IMR-90 (cell line): ENCODE measurements at regions not wholly inside any gene's neighbourhood (a gene's known extent, or its start where the extent isn't known, plus 50 kb on each side); places are given as distances from the start of the nearest gene placed in this dataset.

Source experiments
- ATAC-seq: fragments of 200-7000 bp; cut with Tn5 transposase; 2 replicates; pipeline ENCODE4 v1.9.1; 2020; ENCODE audit warnings: low read depth, mild to moderate bottlenecking, moderate library complexity
- BruUV-seq: library from RNA; stranded (reverse); fragments of 400-500 nt; replicated peaks from 2 replicates; lab custom pipeline; 2021; lab: Mats Ljungman, UMichigan
- CTCF ChIA-PET: fragments of 300-600 bp; formaldehyde crosslinking; extraction: SDS; loops from one replicate; lab custom pipeline; 2021; ENCODE audit warnings: antibody characterized with exemption; lab: Yijun Ruan, JAX
- POLR2A ChIA-PET: fragments of 300-600 bp; sonication (Branson Sonifier 250); formaldehyde crosslinking; loops from one replicate; lab custom pipeline; 2022; ENCODE audit warnings: antibody characterized with exemption; ENCODE audit not compliant: unreplicated experiment; lab: Charles Lee
- DNase-seq: peaks from one replicate; pipeline ENCODE4 v3.0.0; 2013
- H2AFZ ChIP-seq: replicated peaks from 2 replicates; pipeline ENCODE3; 2013; ENCODE audit warnings: low read length, mild to moderate bottlenecking; ENCODE audit not compliant: poor library complexity
- H2AK5ac ChIP-seq: 2 replicates; pipeline ENCODE4 v1.6.1; 2013; ENCODE audit warnings: low read depth, low read length, inconsistent platforms
- H2AK9ac ChIP-seq: replicated peaks from 2 replicates; pipeline ENCODE3; 2013; ENCODE audit warnings: mild to moderate bottlenecking, low read depth, low read length, moderate library complexity; ENCODE audit not compliant: poor library complexity
- H2BK120ac ChIP-seq: 2 replicates; pipeline ENCODE4 v1.6.1; 2013; ENCODE audit warnings: low read depth, low read length, inconsistent platforms
- H2BK15ac ChIP-seq: 3 replicates; pipeline ENCODE4 v1.6.1; 2013; ENCODE audit warnings: low read depth, low read length, inconsistent platforms
- H2BK20ac ChIP-seq: 2 replicates; pipeline ENCODE4 v1.6.1; 2013; ENCODE audit warnings: low read depth, mild to moderate bottlenecking, inconsistent platforms, low read length, moderate library complexity
- H2BK5ac ChIP-seq: 2 replicates; pipeline ENCODE4 v1.6.1; 2013; ENCODE audit warnings: mild to moderate bottlenecking, low read depth, low read length, inconsistent platforms; ENCODE audit not compliant: poor library complexity, severe bottlenecking
- H3K14ac ChIP-seq: replicated peaks from 2 replicates; pipeline ENCODE4 v1.6.1; 2013; ENCODE audit warnings: low read depth, low read length, inconsistent platforms
- H3K18ac ChIP-seq: 2 replicates; pipeline ENCODE4 v1.6.1; 2013; ENCODE audit warnings: low read depth, low read length, control low read depth
- H3K23ac ChIP-seq: 2 replicates; pipeline ENCODE4 v1.6.1; 2013; ENCODE audit warnings: low read depth, low read length, inconsistent platforms
- H3K27ac ChIP-seq: 2 replicates; pipeline ENCODE4 v1.5.1; 2013; ENCODE audit warnings: mild to moderate bottlenecking, control low read depth, low read length; ENCODE audit not compliant: insufficient read depth
- H3K27me3 ChIP-seq: 2 replicates; pipeline ENCODE4 v1.6.1; 2013; ENCODE audit warnings: low read length; ENCODE audit not compliant: control insufficient read depth, insufficient read depth
- H3K36me3 ChIP-seq: 2 replicates; pipeline ENCODE4 v1.6.1; 2013; ENCODE audit warnings: low read length, mixed read lengths; ENCODE audit not compliant: control insufficient read depth, insufficient read depth
- H3K4ac ChIP-seq: 2 replicates; pipeline ENCODE4 v1.6.1; 2013; ENCODE audit warnings: low read depth, low read length, inconsistent platforms
- H3K4me1 ChIP-seq: 2 replicates; pipeline ENCODE4 v1.6.1; 2013; ENCODE audit warnings: low read length, mixed read lengths; ENCODE audit not compliant: control insufficient read depth, insufficient read depth
- H3K4me2 ChIP-seq: 2 replicates; pipeline ENCODE4 v1.6.1; 2013; ENCODE audit warnings: low read depth, mild to moderate bottlenecking, control low read depth, low read length, moderate library complexity
- H3K4me3 ChIP-seq: 2 replicates; pipeline ENCODE4 v1.5.1; 2013; ENCODE audit warnings: low read depth, mild to moderate bottlenecking, control low read depth, low read length, moderate library complexity; ENCODE audit not compliant: insufficient read depth
- H3K56ac ChIP-seq: 2 replicates; pipeline ENCODE4 v1.6.1; 2013; ENCODE audit warnings: low read length, inconsistent platforms; ENCODE audit not compliant: insufficient read depth; ENCODE audit errors: extremely low read depth
- H3K79me1 ChIP-seq, 2 experiments: 2 replicates each; pipeline ENCODE4 v1.6.1; 2013; ENCODE audit warnings: low read length in 2 of 2, inconsistent platforms in 1 of 2, low read depth in 1 of 2
- H3K9ac ChIP-seq: 2 replicates; pipeline ENCODE4 v1.6.1; 2013; ENCODE audit warnings: low read depth, low read length, control low read depth
- H3K9me1 ChIP-seq: 2 replicates; pipeline ENCODE4 v1.6.1; 2013; ENCODE audit warnings: low read length, inconsistent platforms; ENCODE audit not compliant: insufficient read depth
- H3K9me3 ChIP-seq: 2 replicates; pipeline ENCODE4 v1.6.1; 2013; ENCODE audit warnings: low read length; ENCODE audit not compliant: control insufficient read depth, insufficient read depth
- H4K20me1 ChIP-seq: 2 replicates; pipeline ENCODE4 v1.6.1; 2013; ENCODE audit warnings: low read length, inconsistent platforms; ENCODE audit not compliant: insufficient read depth
- H4K5ac ChIP-seq: 2 replicates; pipeline ENCODE4 v1.6.1; 2013; ENCODE audit warnings: mild to moderate bottlenecking, low read depth, low read length, control low read depth
- H4K8ac ChIP-seq, 2 experiments: 2 replicates each; pipeline ENCODE4 v1.6.1; 2013; ENCODE audit warnings: low read depth in 2 of 2, low read length in 2 of 2, control low read depth in 1 of 2, inconsistent platforms in 1 of 2
- H4K91ac ChIP-seq: 2 replicates; pipeline ENCODE4 v1.6.1; 2013; ENCODE audit warnings: low read depth, low read length, inconsistent platforms; ENCODE audit not compliant: insufficient read depth
- BHLHE40 ChIP-seq: fragments of 150-350 bp; IDR thresholded peaks from 2 replicates; pipeline ENCODE4 v1.6.1; 2016; ENCODE audit warnings: mild to moderate bottlenecking, low read depth, low read length
- CEBPB ChIP-seq: IDR thresholded peaks from 2 replicates; pipeline ENCODE4 v1.6.1; 2012; ENCODE audit warnings: low read depth, low read length, improper control_type of control experiment
- CHD1 ChIP-seq: IDR thresholded peaks from 2 replicates; pipeline ENCODE4 v1.6.1; 2012; ENCODE audit warnings: low read depth, low read length, improper control_type of control experiment
- CTCF ChIP-seq: conservative IDR thresholded peaks from 2 replicates; pipeline ENCODE4 v1.5.1; 2012; ENCODE audit warnings: mild to moderate bottlenecking, low read depth, low read length, improper control_type of control experiment
- ELK1 ChIP-seq: fragments of 150-350 bp; IDR thresholded peaks from 2 replicates; pipeline ENCODE4 v1.6.1; 2016; ENCODE audit warnings: low read depth, mild to moderate bottlenecking, low read length, moderate library complexity, borderline replicate concordance
- FOS ChIP-seq: fragments of 150-350 bp; IDR thresholded peaks from 2 replicates; pipeline ENCODE4 v1.6.1; 2016; ENCODE audit warnings: low read depth, low read length
- MAFK ChIP-seq: IDR thresholded peaks from 2 replicates; pipeline ENCODE4 v1.6.1; 2012; ENCODE audit warnings: low read depth, low read length, improper control_type of control experiment
- MAZ ChIP-seq: IDR thresholded peaks from 2 replicates; pipeline ENCODE4 v1.6.1; 2012; ENCODE audit warnings: low read depth, mild to moderate bottlenecking, low read length, improper control_type of control experiment, moderate library complexity, borderline replicate concordance
- MXI1 ChIP-seq: IDR thresholded peaks from 2 replicates; pipeline ENCODE4 v1.6.1; 2012; ENCODE audit warnings: low read depth, mild to moderate bottlenecking, low read length, moderate library complexity, borderline replicate concordance
- NFE2L2 ChIP-seq: fragments of 150-350 bp; IDR thresholded peaks from 2 replicates; pipeline ENCODE4 v1.6.1; 2016; ENCODE audit warnings: low read depth, mild to moderate bottlenecking, low read length
- POLR2A ChIP-seq: IDR thresholded peaks from 2 replicates; pipeline ENCODE4 v1.6.1; 2012; ENCODE audit warnings: mild to moderate bottlenecking, low read depth, low read length
- RAD21 ChIP-seq: IDR thresholded peaks from 2 replicates; pipeline ENCODE4 v1.6.1; 2012; ENCODE audit warnings: low read length, improper control_type of control experiment
- RCOR1 ChIP-seq: IDR thresholded peaks from 2 replicates; pipeline ENCODE4 v1.6.1; 2012; ENCODE audit warnings: mild to moderate bottlenecking, low read length, improper control_type of control experiment; ENCODE audit not compliant: insufficient replicate concordance
- RFX5 ChIP-seq: IDR thresholded peaks from 2 replicates; pipeline ENCODE4 v1.8.0; 2012; ENCODE audit warnings: low read depth, mild to moderate bottlenecking, low read length, moderate library complexity
- SMC3 ChIP-seq: fragments of 150-350 bp; IDR thresholded peaks from 2 replicates; pipeline ENCODE4 v1.6.1; 2016; ENCODE audit warnings: low read depth, mild to moderate bottlenecking, antibody characterized with exemption, low read length, moderate library complexity
- USF2 ChIP-seq: fragments of 150-350 bp; IDR thresholded peaks from 2 replicates; pipeline ENCODE4 v1.6.1; 2017; ENCODE audit warnings: mild to moderate bottlenecking, antibody characterized with exemption, low read length, low read depth
- WGBS, 2 experiments: methylation state at CpG; one replicate each; pipeline versions ENCODE4 v1.1.5 to v1.1.7; 2013; ENCODE audit warnings: missing lambda C conversion rate in 2 of 2; ENCODE audit not compliant: insufficient read length in 1 of 2; ENCODE audit errors: extremely low coverage in 2 of 2; 5-methylcytosine and 5-hydroxymethylcytosine counted together
- dilution Hi-C: fragments of 300-500 bp; cut with HindIII; formaldehyde crosslinking; loops from one replicate; pipeline ENCODE4 v1.14.3; 2018; ENCODE audit warnings: low sequenced_read_pairs; ENCODE audit not compliant: unreplicated experiment
- in situ Hi-C: fragments of 300-500 bp; cut with MboI; formaldehyde crosslinking; loops from 3 replicates; pipeline ENCODE4 v1.14.3; 2019; ENCODE audit warnings: low sequenced_read_pairs, inconsistent platforms, mixed read lengths
- intact Hi-C: fragments of 100-400 bp; cut with micrococcal nuclease; formaldehyde crosslinking; loops from 2 replicates; pipeline ENCODE4 v1.10.0; 2022

GRCh38 chr6:47116606-47117005, 74.5 kb upstream of the ADGRF1 start:
- CTCF ChIA-PET, result no interaction called here
- H3K9ac ChIP-seq, result no peak overlapping the region
- H2AK9ac ChIP-seq, result no peak overlapping the region
- H4K5ac ChIP-seq, result no peak overlapping the region
- H3K4me2 ChIP-seq, result no peak overlapping the region
- no peak for DNase-seq
- no peak overlapping the region for H2BK120ac ChIP-seq
- H2BK15ac ChIP-seq, result no peak overlapping the region
- no peaks in the 10 kb centered on the region for H3K9me3 ChIP-seq
- in situ Hi-C loops, result no loop called here
- H3K18ac ChIP-seq, result no peak overlapping the region
- H3K27me3 ChIP-seq, result no peaks in the 10 kb centered on the region
- no peak overlapping the region for H3K23ac ChIP-seq
- no peak overlapping the region for H2BK20ac ChIP-seq
- POLR2A ChIA-PET, result no interaction called here
- no peak for TF ChIP-seq USF2
- TF ChIP-seq RFX5, result no peak
- TF ChIP-seq RAD21, result no peak
- no peak for TF ChIP-seq NFE2L2
- no peak for TF ChIP-seq BHLHE40
- no peak for TF ChIP-seq MAFK
- no peak for TF ChIP-seq MAZ
- no peak for TF ChIP-seq RCOR1
- no peak for TF ChIP-seq MXI1
- no peak for TF ChIP-seq FOS
- TF ChIP-seq CTCF, result no peak
- TF ChIP-seq POLR2A, result no peak
- no peak for TF ChIP-seq ELK1
- no peak for TF ChIP-seq SMC3
- TF ChIP-seq CEBPB, result no peak
- no peak for TF ChIP-seq CHD1
- peaks cover 5% of the 10 kb centered on the region; the same call in 1 of the 2 replicates for H3K9me1 ChIP-seq
- no peaks in the 10 kb centered on the region for H3K36me3 ChIP-seq
- no peak overlapping the region for H3K4me3 ChIP-seq
- no peak overlapping the region for H2AK5ac ChIP-seq
- H3K79me1 ChIP-seq, result no peaks in the 10 kb centered on the region
- no peak overlapping the region for H3K27ac ChIP-seq
- no peak overlapping the region for H2BK5ac ChIP-seq
- H3K56ac ChIP-seq, result no peak overlapping the region
- WGBS, 2 experiments, result no CpG with 5 or more reads among the region's 6 CpGs
- no peak overlapping the region for H3K14ac ChIP-seq
- H3K4ac ChIP-seq, result no peak overlapping the region
- no peaks in the 10 kb centered on the region for H3K4me1 ChIP-seq
- no peaks in the 10 kb centered on the region for H4K20me1 ChIP-seq
- intact Hi-C loops, result no loop called here
- no peak overlapping the region for H2AFZ ChIP-seq
- H4K8ac ChIP-seq, result no peak overlapping the region
- BruUV-seq, result no TSS peak
- dilution Hi-C loops, result no loop called here
- no peak for ATAC-seq
- H4K91ac ChIP-seq, result no peak overlapping the region
